ENCODE measurements at regions not wholly inside any gene's neighbourhood (a gene's known extent, or its start where the extent isn't known, plus 50 kb on each side); places are given as distances from the start of the nearest gene placed in this dataset.

DNA sequence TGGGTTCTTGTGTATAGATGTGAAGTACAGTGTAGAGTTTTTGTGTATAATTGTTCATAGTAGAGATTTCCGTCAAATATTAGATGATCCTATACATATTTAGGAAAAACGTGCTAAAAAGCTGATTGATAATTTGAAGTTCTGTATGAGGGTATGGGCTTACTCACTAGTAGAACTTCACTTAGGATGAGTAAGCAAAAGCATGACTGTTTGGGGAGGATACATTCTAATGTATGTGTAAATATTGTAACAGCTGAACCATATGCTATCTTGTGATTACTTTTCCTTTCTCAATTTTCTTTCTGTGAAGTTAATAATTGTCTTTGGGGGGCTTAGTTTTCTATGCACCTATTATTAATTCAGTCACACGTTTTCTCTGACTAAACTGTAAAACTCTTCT is 53.2 kb upstream of the PDK4 start:
- TF ChIP-seq, protein P1, sequence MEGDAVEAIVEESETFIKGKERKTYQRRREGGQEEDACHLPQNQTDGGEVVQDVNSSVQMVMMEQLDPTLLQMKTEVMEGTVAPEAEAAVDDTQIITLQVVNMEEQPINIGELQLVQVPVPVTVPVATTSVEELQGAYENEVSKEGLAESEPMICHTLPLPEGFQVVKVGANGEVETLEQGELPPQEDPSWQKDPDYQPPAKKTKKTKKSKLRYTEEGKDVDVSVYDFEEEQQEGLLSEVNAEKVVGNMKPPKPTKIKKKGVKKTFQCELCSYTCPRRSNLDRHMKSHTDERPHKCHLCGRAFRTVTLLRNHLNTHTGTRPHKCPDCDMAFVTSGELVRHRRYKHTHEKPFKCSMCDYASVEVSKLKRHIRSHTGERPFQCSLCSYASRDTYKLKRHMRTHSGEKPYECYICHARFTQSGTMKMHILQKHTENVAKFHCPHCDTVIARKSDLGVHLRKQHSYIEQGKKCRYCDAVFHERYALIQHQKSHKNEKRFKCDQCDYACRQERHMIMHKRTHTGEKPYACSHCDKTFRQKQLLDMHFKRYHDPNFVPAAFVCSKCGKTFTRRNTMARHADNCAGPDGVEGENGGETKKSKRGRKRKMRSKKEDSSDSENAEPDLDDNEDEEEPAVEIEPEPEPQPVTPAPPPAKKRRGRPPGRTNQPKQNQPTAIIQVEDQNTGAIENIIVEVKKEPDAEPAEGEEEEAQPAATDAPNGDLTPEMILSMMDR (conservative IDR thresholded peaks at IDR 0.05): no peak
- TF ChIP-seq ZFX (IDR thresholded peaks at IDR 0.05): no peak

Data from C4-2B (cell line).